GM18526 (cell line): ENCODE measurements at regions not wholly inside any gene's neighbourhood (a gene's known extent, or its start where the extent isn't known, plus 50 kb on each side); places are given as distances from the start of the nearest gene placed in this dataset.

Source experiments
- POLR2A ChIP-seq: IDR thresholded peaks from 3 replicates; pipeline ENCODE4 v1.6.1; 2011; ENCODE audit not compliant: insufficient read length; ENCODE audit errors: extremely low read depth

DNA sequence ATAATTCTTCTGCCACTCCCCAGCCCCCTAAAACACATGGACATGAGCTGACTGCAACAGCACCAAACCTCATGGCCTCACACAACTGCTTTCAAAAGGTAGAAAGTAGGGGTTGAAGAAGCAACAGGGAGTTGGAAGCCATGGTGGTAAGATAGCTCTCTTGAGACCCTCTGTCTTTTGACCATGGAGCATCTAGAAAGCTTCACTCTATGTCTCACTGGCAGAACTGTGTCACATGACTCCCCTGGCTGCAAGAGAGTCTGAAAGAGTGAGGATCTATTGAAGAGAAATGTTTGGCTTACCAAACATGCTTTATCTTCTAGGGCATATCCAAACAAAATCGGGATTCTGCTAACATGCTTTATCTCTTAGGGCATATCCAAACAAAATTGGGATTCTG, 142.9 kb upstream of the WSCD2 start:
- no peak for TF ChIP-seq POLR2A

DNA sequence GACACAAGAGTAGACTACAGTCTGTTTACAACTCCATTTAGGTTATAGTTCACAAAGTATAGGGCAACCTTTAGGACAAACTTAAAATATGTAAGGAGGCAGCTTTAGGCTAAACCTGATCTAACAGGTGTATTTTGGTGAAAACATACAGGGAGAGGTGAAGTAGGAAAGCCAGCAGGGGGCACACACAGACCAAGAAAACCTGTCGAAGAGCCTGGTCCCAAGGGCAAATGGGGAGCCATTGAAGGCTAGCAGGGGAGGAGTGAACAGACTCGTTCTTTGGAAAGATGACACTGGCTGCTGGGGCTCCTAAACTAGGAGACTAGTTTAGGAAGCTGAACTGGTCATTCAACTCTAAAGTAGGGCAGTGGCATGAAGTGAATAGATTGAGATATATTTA, 138.8 kb upstream of the WSCD2 start:
- no peak for TF ChIP-seq POLR2A

DNA sequence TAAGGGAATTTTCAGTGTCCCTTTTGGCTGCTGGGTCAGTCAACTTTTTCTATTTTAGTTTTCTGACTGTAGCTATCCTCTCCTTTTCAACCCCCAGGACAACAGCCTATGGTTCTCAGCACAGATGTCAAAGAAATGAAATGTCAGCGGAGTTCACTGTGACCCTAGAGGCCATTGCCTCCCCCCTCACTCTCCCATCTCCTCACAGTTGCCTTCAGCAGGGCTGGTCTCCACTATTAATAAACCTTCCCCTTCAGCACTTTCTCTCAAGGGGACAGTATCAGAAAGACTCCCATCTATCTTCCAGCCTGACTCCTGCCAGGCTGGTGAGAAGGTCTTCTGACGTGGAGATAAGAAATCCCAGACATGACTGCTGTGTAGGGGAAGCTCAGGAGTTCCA, 137.1 kb upstream of the WSCD2 start:
- no peak for TF ChIP-seq POLR2A

DNA sequence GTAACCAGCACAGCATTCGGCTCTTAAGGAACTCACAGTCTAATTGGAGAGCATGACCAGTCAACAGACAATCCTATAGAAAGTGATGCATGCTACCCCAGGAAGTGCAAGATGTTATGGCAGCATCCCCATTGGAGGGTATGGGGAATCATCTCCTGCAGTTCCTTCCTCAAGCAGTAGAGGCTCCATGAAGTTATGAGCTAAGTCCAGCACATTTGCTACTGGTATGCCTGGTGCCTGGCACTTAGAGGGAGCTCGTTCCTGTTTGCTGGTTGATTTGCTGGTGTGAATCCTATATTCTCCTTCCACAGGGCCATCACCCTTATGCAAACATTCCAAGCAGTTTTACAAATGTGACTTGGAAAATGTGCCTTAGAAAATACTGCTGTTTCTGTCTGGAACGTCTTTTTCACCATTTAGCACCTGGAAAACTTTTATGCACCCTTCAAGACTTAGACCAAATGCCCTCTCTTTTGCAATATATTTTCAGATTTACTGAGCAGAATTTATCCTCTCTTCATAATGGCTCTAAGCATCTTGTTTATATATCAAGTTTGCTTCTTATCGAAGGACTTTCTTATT, 136.1 kb upstream of the WSCD2 start:
- no peak for TF ChIP-seq POLR2A

DNA sequence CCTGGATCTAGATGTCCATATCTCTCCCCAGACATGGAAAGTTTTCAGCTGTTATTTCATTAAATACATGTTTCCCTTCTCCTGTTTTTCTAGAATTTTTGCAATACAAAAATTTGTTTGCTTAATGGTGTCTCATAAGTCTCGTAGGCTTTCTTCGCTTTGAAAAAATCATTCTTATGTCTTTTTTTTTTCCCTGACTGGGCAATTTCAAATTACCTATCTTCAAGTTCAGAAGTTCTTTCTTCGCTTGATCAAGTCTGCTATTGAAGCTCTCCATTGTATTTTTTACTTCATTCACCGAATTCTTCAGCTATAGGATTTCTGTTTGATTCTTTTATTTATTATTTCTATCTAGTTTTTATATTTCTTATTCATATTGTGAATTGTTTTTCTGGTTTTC, 130.2 kb upstream of the WSCD2 start:
- no peak for TF ChIP-seq POLR2A

DNA sequence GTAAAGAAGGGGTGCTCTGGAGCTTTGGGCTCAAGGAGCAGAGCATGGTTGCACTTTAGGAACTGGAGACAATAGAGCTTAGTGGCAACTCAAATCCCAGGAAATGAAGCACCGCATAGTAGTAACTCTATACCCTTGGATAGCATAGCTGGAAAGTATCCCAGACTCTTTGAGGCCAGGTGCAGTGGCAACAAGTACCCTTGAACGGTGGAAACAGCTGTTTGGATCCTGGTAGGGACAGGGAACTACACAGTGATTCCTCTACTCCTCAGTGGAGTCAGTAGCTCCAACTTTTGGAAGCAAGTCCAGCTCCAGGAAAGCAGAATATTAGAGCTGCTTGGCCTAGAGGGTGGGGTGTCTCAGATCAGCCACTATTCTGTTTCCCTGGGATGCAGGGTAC, 129.0 kb upstream of the WSCD2 start:
- no peak for TF ChIP-seq POLR2A

DNA sequence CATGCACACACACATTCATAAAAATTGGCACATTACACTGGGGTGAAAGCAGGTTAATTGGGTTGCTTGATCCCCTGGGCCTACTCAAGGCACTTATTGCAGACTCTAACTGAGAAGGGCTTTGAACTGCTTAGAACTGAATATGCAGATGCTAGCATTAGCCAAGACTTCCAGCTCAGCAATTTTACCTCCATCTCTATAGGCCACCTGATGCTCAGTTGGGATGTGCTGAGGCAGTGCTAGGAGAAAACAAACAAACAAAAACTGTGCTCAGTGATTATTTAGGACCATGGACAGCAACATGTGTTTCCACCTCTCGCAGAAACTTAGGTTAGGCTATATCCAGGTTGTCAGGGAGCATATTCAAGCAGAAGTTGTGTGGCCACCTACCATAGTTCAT, 124.8 kb upstream of the WSCD2 start:
- no peak for TF ChIP-seq POLR2A

DNA sequence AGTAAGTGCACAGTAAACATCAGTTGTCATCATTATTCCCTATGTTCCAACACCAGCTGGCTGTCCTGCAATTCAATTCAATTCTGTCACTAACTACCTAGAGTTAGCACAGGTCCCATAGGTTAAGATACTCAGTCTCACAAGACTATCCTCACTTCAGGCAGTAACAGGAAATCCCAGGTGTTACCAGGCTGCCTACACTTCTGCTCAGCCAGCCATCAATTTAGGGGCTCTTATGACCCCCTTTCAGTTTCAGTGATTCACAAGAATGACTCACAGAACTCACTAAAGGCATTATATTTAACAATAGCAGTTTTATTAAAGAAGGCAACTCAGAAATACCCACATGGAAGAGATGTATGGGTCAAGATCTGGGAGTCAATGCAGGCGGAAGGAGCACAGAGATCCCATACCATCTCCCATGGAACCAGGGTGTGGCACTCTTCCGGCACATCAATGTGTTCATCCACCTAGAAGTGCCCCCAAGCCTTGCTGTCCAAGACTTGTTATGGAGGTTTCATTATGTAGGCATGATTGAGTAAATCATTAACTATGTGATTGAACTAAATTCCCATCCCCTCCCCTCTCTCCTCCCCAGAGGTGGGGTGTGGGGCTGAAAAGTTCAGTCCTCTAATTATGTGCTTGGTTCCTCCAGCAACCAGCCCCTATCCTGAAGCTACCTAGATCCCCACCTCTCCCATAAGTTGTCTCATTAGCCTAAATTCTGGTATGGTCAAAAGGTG, 120.8 kb upstream of the WSCD2 start:
- TF ChIP-seq POLR2A, result no peak

DNA sequence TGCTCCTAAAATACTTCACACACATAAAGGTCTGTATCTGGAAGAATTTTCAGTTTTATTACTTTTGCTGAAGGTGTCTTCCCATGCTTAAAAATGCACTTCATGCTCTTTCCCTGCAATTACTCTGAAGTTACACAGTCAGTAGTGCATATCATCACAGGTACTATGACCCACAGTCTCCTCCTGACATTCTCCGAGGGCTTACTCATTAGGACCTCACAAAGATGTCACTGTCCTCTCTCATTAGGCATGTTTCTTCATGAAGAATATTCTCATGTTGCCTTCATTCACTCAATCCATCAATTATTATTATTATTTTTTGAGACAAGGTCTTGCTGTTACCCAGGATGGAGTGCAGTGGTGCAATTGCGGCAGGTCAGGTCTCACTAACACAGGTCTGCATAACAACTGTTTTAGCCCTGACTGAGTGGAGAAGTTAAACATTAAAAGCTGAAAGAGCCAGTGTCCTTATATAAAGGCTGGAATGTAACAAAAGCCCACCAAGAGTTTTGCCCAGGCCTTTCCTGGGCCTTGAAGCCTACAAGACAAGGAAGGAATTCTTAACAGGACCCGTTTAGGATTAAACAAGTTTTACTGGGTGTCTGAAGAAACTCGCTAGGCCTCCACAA, 119.5 kb upstream of the WSCD2 start:
- TF ChIP-seq POLR2A, result no peak

DNA sequence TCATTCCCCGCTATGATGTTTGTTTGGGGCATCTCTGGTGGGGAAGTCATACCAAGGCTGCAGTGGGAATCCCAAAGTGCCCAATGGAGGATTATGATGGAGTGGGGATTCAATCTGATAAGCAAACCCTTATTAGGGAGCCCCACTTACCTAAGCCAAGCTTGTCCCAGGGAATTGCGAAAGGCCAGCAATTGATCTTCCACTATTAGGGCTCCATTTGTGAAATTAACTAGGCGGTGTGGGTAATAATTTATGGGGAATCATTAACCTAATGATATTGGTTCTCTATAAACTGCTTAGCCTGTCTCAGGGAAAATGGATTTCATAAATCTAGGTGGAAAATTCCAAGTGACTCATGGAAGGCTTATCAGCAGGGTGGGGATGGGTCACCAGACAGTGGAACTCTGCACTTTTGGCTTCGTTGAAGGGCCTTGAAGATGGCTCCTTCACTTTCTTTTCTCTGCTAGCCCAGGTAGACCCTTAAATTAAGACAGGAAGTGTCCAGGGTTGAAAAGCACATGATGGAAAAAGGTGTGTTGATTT, 113.0 kb upstream of the WSCD2 start:
- no peak for TF ChIP-seq POLR2A

DNA sequence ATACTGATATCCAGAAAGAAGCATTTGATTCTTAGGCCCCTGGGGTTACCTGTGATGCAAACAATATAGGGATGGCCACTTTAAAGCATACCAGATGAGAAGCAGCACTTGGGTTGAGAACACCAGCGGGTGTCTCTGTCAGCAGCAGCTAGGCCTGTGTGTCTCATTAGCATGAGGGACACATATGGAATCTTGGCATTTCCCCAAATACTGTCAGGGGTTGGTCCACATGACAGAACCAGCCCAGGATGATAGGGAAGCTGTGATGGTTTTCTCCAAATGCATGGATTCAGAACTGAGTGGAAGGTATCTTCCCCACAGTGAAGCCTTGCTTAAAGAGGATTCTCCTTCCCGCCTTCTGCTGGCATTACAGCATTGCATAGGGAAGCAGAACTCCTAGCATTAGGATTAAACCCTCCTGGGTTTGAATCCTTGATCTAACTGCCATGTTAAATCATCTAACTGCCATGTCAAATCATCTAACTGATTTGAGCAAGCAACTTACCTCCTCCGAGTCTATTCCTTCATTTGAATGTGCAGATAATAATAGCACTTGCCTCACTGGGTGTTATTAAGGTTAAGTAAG, 111.5 kb upstream of the WSCD2 start:
- TF ChIP-seq POLR2A, result no peak

DNA sequence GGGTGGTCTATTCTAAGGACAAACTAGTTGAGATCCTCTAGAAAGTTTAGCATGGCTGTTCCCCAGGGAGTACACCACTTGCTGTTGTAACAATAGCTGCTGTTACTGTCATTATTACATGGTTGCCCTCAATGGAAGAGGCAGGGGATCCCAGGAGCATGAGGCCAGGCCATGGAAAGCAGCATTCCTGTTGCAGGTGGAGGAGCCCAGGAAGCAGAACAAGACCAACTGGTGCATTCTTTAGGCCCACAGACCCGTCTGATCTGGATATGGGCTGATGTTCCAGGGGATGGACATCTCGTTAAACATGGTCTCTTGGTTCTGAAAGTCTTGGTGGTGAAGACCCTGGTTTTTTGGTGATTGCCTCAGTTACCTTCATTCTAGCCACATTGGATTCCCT, 109.2 kb upstream of the WSCD2 start:
- no peak for TF ChIP-seq POLR2A

DNA sequence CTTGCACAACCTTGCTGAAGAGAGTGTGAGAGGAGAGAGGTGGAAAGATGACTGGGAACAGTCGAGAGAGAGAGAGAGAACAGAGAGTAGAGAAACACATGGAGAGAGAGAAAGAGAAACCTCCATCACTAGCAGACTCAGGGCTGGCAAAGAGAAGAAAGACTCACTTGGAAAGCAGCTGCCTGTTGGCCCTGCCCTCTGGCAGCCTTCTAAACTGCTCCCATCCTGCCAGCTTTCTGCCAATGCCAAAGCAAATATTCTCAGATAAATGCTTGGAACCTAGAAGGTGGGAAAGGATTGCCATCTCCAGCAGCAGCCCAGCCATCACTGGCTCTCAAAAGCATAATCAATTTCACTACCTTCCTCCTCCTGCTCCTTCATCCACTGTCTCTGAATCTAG, 107.9 kb upstream of the WSCD2 start:
- no peak for TF ChIP-seq POLR2A

DNA sequence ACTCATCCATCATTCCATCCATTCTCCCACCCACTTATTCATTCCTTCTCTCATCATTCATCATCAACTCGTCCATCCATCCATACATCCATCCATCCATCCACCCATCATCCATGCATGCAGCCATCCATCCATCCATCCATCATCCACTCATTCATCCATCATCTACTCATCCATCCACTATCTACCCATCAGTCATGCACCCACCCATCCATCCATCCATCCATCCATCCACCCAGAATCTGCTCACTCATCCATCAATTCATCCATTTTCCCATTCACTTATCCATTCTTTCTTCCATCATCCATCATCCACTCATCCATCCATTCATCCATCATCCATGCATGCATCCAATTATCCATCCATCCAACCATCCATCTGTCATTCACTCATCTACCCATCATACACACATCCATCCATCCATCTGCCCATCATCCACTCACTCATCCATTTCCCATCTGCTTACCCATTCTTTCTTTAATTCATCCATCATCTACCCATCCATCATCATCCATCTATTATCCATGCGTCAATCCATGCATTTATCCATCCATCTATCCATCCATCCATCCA, 107.1 kb upstream of the WSCD2 start:
- TF ChIP-seq POLR2A, result no peak

DNA sequence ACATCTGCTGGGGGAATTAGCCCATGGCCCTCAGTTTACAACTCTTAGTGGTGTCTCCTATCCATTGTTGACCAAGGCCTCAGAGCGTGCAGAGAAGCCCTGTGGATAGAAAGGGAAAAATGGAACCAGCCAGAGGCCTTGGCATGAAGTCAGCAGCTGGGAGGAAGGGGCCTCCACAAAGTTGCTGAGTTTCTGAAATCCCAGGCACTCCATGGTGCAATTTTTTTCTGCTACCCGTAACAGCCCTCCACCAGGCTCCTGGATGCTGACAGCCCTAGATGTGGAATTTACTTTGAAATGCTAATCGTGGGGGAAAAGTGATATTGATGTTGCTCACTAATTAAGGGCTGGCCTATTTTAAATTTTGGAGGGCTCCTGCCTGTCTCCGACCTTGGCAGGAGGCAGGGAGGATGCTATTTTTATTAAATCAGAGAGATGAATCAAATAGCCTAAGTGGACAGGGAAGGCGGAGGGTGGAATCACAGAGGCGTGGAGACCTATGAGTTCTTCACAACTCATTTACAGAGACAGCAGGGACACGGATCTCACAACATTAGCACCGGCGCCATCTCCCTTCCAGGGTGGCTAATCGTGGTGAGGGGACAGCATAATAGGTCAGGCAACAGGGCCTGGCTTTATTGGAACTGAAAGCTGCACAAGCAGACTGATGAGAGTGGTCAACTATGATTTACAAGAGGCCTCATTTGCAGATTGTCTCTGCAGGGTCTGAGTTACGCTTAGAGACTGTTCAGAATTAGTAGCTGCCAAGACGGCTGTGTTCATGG, 99.8 kb upstream of the WSCD2 start:
- TF ChIP-seq POLR2A, result no peak
